Pons (tissue), 1 donor: ENCODE measurements at regions not wholly inside any gene's neighbourhood (a gene's known extent, or its start where the extent isn't known, plus 50 kb on each side); places are given as distances from the start of the nearest gene placed in this dataset.
"Not testable (repeated sequence)": the region's sequence is repeated elsewhere in the genome, so short reads cannot be mapped to it uniquely, and the experiment has no call there.

Experiments used
- DNase-seq: peaks from one replicate; pipeline ENCODE4 v3.0.0-alpha.2; 2016; ENCODE audit warnings: low spot score

DNA sequence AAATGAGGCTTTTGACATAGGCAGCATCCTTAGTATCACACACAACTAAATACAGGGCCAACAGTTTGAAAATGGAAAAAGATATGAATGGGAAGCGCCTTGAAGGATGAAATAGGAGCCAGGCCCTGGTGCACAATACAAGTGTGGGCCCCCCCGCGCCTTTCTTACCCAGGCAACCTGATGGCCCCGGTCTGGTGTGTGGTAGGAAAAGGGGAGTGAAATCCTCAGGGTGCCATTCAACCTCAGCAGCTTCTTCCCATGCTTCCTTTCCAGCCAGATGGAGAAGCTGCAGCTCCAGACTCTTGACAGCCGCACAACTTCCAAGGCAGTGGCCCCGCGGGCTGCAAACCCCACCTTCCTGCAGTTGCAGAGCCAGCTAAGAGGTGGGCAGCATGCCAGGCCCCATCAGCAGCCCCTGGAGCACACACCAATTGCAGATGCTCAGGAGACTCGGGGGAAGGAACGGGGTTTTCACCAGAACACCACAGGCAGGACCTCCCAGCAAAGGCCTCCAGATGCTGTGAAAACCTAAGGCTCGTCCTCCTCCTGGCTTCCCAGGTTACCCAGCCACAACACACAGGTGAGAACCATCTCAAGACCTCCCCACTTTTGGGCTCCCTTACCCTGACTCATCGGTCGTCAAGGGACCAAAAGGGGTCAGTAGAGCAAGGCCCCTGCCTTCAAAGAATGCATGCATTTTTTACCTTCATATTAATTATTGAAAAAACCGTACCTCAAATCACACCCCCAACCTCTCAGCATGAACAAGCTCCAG lies 101.6 kb downstream of the CPN2 start:
- DNase-seq = no peak

GRCh38 chr3:194250098-194251002 lies 100.8 kb downstream of the CPN2 start:
- DNase-seq = no peak

GRCh38 chr3:194251007-194251406 lies 100.1 kb downstream of the CPN2 start:
- DNase-seq = no peak

DNA sequence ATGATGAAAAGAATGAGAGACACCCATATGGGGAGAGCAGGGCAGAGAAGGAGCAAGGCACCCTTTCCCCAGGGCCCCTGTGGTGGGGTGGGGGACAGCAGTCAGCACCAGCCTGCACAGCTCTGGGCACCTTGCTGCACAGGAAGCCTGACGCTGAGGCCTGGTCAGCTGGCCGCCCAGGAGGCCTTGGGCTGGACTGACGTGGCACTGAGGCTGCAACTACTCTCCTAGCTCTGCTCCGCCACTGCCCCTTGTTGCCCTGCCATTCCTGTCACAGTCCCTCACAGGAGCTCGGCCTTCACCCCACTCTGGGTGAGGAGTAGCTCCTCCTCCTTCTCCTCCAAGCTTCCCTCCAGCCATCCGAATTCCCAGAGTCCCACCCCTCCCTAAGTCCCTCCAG lies 99.7 kb downstream of the CPN2 start:
- DNase-seq = no peak

DNA sequence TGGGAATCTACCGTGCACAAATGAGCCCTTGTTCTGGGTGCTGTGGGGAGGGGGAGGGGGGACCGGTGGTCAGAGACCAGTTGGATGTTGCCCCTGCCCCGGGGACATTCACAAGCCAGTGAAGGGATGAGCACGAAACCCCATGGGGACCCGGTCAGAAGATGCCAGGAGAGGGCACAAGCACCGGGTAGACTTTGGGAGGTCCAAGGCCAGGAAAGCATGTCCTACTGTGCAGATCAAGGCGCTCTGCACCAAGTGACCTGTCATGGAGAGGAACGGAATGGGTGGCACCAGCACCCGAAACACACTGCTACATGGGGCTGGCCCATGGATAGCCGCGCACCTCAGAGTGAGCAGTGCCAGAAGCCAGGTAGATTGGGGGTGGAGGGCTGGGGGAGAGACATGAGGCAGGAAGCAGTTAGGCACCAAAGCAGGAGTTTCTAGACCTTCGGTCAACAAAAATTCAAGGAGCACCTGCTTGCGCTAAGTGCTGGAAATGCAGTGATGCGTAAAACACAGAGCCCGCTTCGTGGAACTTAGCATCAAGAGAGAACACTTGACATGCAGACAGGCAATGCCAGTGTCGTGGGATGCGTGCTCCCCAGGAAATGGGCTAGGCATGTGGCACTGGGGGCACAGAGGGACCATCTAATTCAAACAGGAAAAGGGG lies 99.1 kb downstream of the CPN2 start:
- DNase-seq = no peak

GRCh38 chr3:194253270-194253669 lies 97.9 kb downstream of the CPN2 start:
- no peak for DNase-seq

- no peak for DNase-seq
These were observed 97.1 kb downstream of the CPN2 start for GRCh38 chr3:194254040-194254439.

- DNase-seq = peak; percentile 58
These were observed 95.7 kb downstream of the CPN2 start for GRCh38 chr3:194255252-194256039.

DNA sequence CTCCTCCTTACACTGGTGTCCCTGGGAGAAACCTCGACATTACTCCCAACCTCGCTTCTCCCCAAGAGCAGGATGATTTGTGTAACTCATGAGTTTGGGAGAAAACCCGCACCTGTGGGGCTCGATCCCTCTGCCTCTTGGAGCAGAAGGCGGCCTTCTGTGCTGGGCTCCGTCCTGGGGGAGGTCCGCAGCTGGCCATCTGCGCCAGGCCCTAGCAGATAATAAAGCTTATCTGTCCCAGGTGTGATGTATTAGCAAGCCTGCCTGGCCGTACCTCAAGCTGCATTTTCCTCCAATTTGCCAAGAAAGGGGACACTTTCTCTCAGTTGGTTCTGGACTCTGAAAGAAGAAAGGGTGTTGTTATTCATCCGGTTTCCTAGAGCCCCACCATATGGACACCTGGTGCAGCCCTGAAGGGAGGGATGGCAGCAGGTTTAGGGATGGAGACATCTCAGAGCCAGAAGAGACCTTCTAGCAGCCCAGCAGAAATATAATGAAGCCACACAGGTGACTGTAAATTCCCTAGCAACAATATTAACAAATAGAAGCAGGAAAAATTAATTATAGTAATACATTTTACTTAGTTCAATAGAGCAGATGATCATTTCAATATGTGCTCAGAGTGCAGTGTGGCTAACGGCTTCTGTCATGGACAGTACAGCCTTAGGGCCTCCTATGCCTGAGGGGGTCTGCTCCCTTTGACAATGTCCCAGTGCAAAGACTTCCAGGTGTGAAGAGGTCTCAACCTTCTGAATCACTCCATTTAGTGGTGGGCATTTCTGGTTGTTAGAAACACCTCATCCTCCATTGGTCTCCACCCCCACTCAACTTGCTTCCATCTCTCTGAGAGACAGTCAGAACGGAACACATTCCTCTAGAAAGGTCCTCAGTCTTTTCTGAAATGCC lies 94.8 kb downstream of the CPN2 start:
- no peak for DNase-seq

DNA sequence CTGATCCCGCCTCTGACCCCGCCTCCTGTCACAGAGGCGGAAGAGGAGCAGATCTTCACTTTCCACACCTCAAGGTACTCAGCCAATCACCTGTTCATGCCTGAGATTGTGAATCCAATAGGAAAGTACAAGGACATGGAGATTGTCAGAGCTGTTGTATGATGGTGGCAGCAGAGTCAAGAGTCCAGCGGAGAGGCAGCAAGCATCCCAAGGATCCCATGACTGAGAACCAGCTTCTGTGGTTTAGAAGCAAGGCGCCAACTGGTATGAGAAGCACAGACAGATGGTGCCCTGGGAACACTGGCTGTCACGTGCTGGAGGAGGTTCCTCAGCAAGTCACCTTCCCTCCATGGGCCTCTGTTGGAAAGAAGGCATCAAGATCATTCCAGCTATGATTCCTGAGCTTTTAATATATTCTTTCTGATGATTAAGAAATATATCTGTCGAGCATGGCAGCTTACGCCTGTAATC lies 93.9 kb downstream of the CPN2 start:
- no peak for DNase-seq

DNA sequence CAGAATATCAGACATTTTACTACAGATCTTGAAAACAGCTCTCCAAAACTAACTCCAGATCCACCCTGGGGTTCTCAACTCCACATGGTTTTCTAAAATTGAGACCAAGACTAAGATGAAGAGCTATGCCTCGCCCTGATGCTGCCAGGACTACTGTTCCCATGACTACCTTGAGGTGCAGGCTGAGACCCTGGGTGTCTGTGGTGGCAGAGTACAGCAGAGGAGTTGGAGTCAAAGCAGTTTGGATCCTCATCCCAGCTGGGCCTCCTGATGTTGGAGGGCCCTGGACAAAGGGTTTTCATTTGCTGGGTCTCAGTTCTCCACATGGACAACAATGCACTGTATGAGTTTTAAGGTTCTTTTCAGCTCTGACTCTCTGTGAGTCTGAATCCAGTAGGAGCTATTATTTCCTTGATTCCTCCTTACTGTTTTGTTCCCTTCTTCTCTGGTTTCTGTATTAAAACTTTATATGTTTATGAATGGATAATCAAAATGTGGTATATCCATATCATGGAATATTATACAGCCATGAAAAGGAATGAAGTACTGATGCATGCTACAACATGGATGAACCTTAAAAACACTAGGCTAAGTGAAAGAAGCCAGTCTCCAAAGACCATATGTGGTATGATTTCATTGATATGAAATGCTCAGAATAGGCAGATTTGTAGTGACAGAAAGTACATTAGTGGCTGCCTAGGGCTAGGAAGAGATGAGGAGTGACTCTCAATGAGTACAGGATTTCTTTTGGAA lies 93.0 kb downstream of the CPN2 start:
- no peak for DNase-seq

DNA sequence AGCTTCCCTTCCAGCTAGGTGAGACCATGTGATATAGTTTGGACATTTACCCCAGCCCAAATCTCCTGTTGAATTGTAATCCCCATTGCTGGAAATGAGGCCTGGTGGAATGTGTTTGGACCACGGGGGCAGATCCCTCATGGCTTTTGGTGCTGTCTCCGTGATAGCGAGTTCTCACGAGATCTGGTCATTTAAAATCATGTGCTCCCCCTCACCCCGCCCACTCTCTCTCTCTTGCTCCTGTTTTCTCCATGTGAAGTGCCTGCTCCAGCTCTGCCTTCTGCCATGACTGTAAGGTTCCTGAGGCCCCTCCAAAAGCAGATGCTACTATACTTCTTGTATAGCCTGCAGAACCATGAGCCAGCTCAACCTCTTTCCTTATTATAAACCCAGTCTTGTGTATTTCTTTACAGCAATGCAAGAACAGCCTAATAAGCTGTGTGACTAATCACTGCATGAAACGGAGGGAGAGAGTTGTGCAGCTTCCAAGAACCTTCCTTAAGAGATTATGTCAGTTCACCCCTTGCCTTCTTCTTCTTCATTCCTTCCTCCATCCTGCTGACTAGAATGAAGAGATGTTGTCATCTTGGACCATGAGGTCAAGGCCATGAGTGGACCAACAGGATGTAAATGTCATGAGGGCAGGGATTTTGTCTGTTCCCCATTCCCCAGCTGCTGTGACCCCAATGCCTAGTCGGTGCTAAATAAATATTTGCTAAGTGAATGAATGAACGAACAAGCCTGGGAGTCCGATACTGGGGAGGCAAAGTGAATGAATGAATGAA lies 91.0 kb downstream of the CPN2 start:
- no peak for DNase-seq

- DNase-seq = no peak
These were observed 89.5 kb downstream of the CPN2 start for GRCh38 chr3:194261581-194262063.

DNA sequence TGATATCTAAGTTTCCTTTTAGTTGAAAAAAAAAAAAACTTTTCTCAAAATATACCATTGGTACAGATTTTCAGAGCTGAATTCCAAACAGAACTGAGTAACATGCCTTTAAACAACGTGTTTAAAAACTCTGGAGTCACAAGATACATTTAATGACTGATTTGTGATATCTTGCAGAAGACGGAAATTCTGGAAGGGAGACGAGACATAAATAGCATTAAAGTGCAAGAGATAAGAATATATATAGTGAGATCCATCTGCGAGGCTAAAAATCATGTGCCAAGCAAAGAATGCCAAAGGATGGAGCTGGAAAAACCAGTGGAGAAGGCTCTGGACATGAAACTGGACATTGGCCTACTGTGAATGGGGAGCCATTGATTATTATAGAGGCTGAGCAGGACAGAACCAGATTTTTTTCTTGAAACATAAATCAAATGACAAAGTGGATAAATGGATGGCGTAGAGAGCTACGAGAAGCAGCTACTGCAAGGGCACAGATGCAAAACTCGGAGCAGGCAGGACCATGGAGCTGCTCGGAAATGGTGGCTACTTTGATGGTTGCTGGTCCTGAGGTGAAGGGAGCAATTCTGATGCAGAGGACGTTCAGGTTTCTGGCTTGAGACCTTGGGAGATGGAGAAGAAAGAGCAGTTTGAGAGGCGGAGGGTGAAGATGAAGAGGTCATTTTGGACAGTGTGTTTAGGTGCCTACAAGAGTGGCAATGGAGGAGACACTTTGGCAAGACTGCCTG lies 88.8 kb downstream of the CPN2 start:
- no peak for DNase-seq

- DNase-seq = no peak
These were observed 88.2 kb downstream of the CPN2 start for GRCh38 chr3:194262925-194263305.

DNA sequence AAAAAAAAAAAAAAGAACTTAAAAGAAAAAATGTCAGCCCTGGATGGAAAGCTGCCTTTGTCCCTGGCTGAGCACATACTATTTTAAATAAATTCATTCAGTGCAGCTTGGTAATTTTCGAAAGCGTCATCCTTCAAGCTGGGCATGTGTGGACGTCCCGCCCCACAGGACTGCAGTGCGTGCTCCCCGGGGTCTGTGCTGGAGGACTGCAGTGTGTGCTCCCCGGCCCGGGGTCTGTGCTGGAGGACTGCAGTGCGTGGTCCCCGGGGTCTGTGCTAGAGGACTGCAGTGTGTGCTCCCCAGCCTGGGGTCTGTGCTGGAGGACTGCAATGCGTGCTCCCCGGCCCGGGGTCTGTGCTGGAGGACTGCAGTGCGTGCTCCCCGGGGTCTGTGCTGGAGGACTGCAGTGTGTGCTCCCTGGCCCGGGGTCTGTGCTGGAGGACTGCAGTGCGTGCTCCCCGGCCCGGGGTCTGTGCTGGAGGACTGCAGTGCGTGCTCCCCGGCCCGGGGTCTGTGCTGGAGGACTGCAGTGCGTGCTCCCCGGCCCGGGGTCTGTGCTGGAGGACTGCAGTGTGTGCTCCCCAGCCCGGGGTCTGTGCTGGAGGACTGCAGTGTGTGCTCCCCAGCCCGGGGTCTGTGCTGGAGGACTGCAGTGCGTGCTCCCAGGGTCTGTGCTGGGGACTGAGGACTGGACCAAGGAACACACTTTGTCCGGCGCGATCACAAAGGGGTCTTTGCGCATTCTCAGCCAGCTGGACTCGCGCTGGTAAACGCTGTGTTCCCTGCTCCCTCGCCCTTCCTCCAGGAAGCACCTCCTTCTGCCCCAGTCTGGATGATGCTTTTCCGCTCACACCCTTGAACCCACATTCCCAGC lies 86.3 kb downstream of the CPN2 start:
- not testable (repeated sequence) for DNase-seq

- peak; percentile 47 for DNase-seq
These were observed 85.6 kb downstream of the CPN2 start for GRCh38 chr3:194265505-194265892.
